Neuronal stem cell (in vitro differentiated cells): ENCODE measurements at regions not wholly inside any gene's neighbourhood (a gene's known extent, or its start where the extent isn't known, plus 50 kb on each side); places are given as distances from the start of the nearest gene placed in this dataset.
"Not testable (repeated sequence)": the region's sequence is repeated elsewhere in the genome, so short reads cannot be mapped to it uniquely, and the experiment has no call there.

Experiments used
- DNase-seq: peaks from one replicate; pipeline ENCODE4 v3.0.0-alpha.2; 2013; ENCODE audit warnings: low spot score
- H2AFZ ChIP-seq: one replicate; pipeline ENCODE4 v1.6.1; 2013; ENCODE audit warnings: mild to moderate bottlenecking, low read length, inconsistent platforms
- H2AK5ac ChIP-seq: 2 replicates; pipeline ENCODE4 v1.6.1; 2013; ENCODE audit warnings: low read depth, mild to moderate bottlenecking, inconsistent platforms, low read length, moderate library complexity, mixed read lengths
- H2BK120ac ChIP-seq: 2 replicates; pipeline ENCODE4 v1.6.1; 2013; ENCODE audit warnings: low read depth, mild to moderate bottlenecking, inconsistent platforms, low read length, moderate library complexity, mixed read lengths
- H2BK12ac ChIP-seq: one replicate; pipeline ENCODE4 v1.6.1; 2013; ENCODE audit warnings: low read length, inconsistent platforms
- H2BK15ac ChIP-seq: 2 replicates; pipeline ENCODE4 v1.6.1; 2013; ENCODE audit warnings: mild to moderate bottlenecking, low read length, inconsistent platforms, mixed read lengths
- H2BK5ac ChIP-seq: one replicate; pipeline ENCODE4 v1.6.1; 2013; ENCODE audit warnings: inconsistent platforms, mild to moderate bottlenecking, low read length, moderate library complexity
- H3K14ac ChIP-seq: one replicate; pipeline ENCODE4 v1.6.1; 2013; ENCODE audit warnings: low read length, inconsistent platforms
- H3K18ac ChIP-seq: 2 replicates; pipeline ENCODE4 v1.6.1; 2013; ENCODE audit warnings: low read length, inconsistent platforms
- H3K23ac ChIP-seq: 2 replicates; pipeline ENCODE4 v1.6.1; 2013; ENCODE audit warnings: low read depth, mild to moderate bottlenecking, mixed read lengths, low read length, inconsistent platforms; ENCODE audit not compliant: poor library complexity
- H3K27ac ChIP-seq: replicated peaks from 3 replicates; pipeline ENCODE4 v1.5.1; 2013; ENCODE audit warnings: low read length, inconsistent platforms
- H3K27me3 ChIP-seq, 3 experiments: 2 replicates each; pipeline ENCODE4 v1.6.1; 2013; ENCODE audit warnings: low read length in 3 of 3, mild to moderate bottlenecking in 2 of 3, inconsistent platforms in 1 of 3, low read depth in 1 of 3, mixed read lengths in 1 of 3, moderate library complexity in 1 of 3; ENCODE audit not compliant: control insufficient read depth in 3 of 3, insufficient read depth in 3 of 3
- H3K36me3 ChIP-seq, 2 donors: replicated peaks in 1 of 2; 2 replicates each; pipeline ENCODE4 v1.6.1; 2013; ENCODE audit warnings: low read length in 2 of 2; ENCODE audit not compliant: control insufficient read depth in 2 of 2, insufficient read depth in 2 of 2
- H3K4ac ChIP-seq: 2 replicates; pipeline ENCODE4 v1.6.1; 2013; ENCODE audit warnings: inconsistent platforms, mild to moderate bottlenecking, low read length, moderate library complexity
- H3K4me1 ChIP-seq, 2 donors: 1 replicate in 1 of 2; 2 replicates in 1 of 2; pipeline ENCODE4 v1.6.1; 2013; ENCODE audit warnings: low read length in 2 of 2, low read depth in 1 of 2; ENCODE audit not compliant: control insufficient read depth in 2 of 2, insufficient read depth in 1 of 2
- H3K4me2 ChIP-seq: one replicate; pipeline ENCODE4 v1.6.1; 2013; ENCODE audit warnings: mild to moderate bottlenecking, low read length, inconsistent platforms; ENCODE audit not compliant: insufficient read depth, poor library complexity, severe bottlenecking
- H3K4me3 ChIP-seq, 2 donors: 2 replicates each; pipeline ENCODE4 v1.5.1; 2013; ENCODE audit warnings: low read length in 2 of 2, mild to moderate bottlenecking in 2 of 2, inconsistent platforms in 1 of 2, moderate library complexity in 1 of 2
- H3K79me1 ChIP-seq: one replicate; pipeline ENCODE4 v1.6.1; 2013; ENCODE audit warnings: low read depth, mild to moderate bottlenecking, inconsistent platforms, low read length, moderate library complexity
- H3K9ac ChIP-seq: one replicate; pipeline ENCODE4 v1.6.1; 2013; ENCODE audit warnings: mild to moderate bottlenecking, low read depth, low read length, inconsistent platforms; ENCODE audit not compliant: poor library complexity
- H3K9me3 ChIP-seq, 2 donors: replicated peaks in 1 of 2; 2 replicates each; pipeline versions ENCODE3 to v1.6.1; 2013; ENCODE audit warnings: low read length in 2 of 2, mild to moderate bottlenecking in 2 of 2, inconsistent platforms in 1 of 2, low read depth in 1 of 2, mixed read lengths in 1 of 2, moderate library complexity in 1 of 2; ENCODE audit not compliant: control insufficient read depth in 2 of 2, insufficient read depth in 1 of 2
- H4K8ac ChIP-seq: one replicate; pipeline ENCODE4 v1.6.1; 2013; ENCODE audit warnings: low read depth, mild to moderate bottlenecking, inconsistent platforms, low read length, moderate library complexity
- H4K91ac ChIP-seq: one replicate; pipeline ENCODE4 v1.6.1; 2013; ENCODE audit warnings: low read length, low read depth, mild to moderate bottlenecking, inconsistent platforms; ENCODE audit not compliant: poor library complexity
- WGBS, 2 donors: extraction: QIAGEN DNeasy Blood & Tissue Kit; methylation state at CpG; one replicate each; pipeline ENCODE4 v1.1.7; 2013; ENCODE audit warnings: missing lambda C conversion rate in 2 of 2, mixed read lengths in 1 of 2; ENCODE audit not compliant: insufficient read length in 2 of 2, insufficient replicate concordance in 1 of 2; ENCODE audit errors: extremely low coverage in 2 of 2; 5-methylcytosine and 5-hydroxymethylcytosine counted together

- Histone ChIP-seq H3K4me2 (no peak overlapping the region), H3K14ac (no peak overlapping the region), H3K27ac (no peak overlapping the region), H2AK5ac (no peak overlapping the region), H3K18ac (no peak overlapping the region), H2BK5ac (no peak overlapping the region), H3K27me3 (no peaks in the 10 kb centered on the region), H3K4me1 (no peaks in the 10 kb centered on the region), H4K8ac (no peak overlapping the region), H3K9ac (no peak overlapping the region), H3K4ac (no peak overlapping the region), H2BK120ac (no peak overlapping the region), H3K36me3 (no peaks in the 10 kb centered on the region), H2BK12ac (no peak overlapping the region), H3K4me3 (no peak overlapping the region), H3K23ac (no peak overlapping the region), H3K9me3 (peaks cover 0 to 2% of the 10 kb centered on the region in 2 donors), H2BK15ac (no peak overlapping the region), H3K79me1 (no peaks in the 10 kb centered on the region), H4K91ac (no peak overlapping the region), H2AFZ (no peak overlapping the region)
- DNase-seq = no peak
- WGBS, 2 donors = no CpG with 5 or more reads among the region's 3 CpGs
Measured at GRCh38 chr10:3372281-3372680, 199.7 kb upstream of the PITRM1 start.

- not testable (repeated sequence) for H2AK5ac ChIP-seq, H3K4ac ChIP-seq, H4K8ac ChIP-seq, H4K91ac ChIP-seq, H3K27me3 ChIP-seq, H3K27ac ChIP-seq, H3K9me3 ChIP-seq, H2BK15ac ChIP-seq, H3K14ac ChIP-seq, DNase-seq, H2BK120ac ChIP-seq, H2BK5ac ChIP-seq, H2BK12ac ChIP-seq, H3K4me2 ChIP-seq, H3K79me1 ChIP-seq, H3K9ac ChIP-seq, H3K36me3 ChIP-seq, H2AFZ ChIP-seq, H3K4me1 ChIP-seq, H3K23ac ChIP-seq, H3K4me3 ChIP-seq, H3K18ac ChIP-seq
Measured at GRCh38 chr10:3371624-3372023, 199.0 kb upstream of the PITRM1 start.

GRCh38 chr10:3366735-3367405, 194.3 kb upstream of the PITRM1 start:
- Histone ChIP-seq H3K23ac (no peak overlapping the region), H3K4me1 (no peaks in the 10 kb centered on the region), H3K36me3 (no peaks in the 10 kb centered on the region), H2BK12ac (no peak overlapping the region), H4K8ac (no peak overlapping the region), H2BK15ac (no peak overlapping the region), H2AFZ (no peak overlapping the region), H3K14ac (no peak overlapping the region), H2BK5ac (no peak overlapping the region), H3K4ac (no peak overlapping the region), H3K27ac (no peak overlapping the region), H2AK5ac (no peak overlapping the region), H3K27me3 (no peaks in the 10 kb centered on the region), H3K9me3 (peaks cover 1 to 2% of the 10 kb centered on the region in 2 donors), H4K91ac (no peak overlapping the region), H3K4me2 (no peak overlapping the region), H3K18ac (no peak overlapping the region), H3K79me1 (no peaks in the 10 kb centered on the region), H3K9ac (no peak overlapping the region), H3K4me3 (no peak overlapping the region), H2BK120ac (no peak overlapping the region)
- DNase-seq = no peak
- no CpG with 5 or more reads among the region's 6 CpGs for WGBS, 2 donors

GRCh38 chr10:3366043-3366442, 193.5 kb upstream of the PITRM1 start:
- Histone ChIP-seq H3K79me1 (no peaks in the 10 kb centered on the region), H3K4me1 (no peaks in the 10 kb centered on the region), H2AFZ (no peak overlapping the region), H3K36me3 (no peaks in the 10 kb centered on the region), H2BK12ac (no peak overlapping the region), H2BK5ac (no peak overlapping the region), H3K23ac (no peak overlapping the region), H3K27ac (no peak overlapping the region), H3K4ac (no peak overlapping the region), H2BK120ac (no peak overlapping the region), H3K27me3 (no peaks in the 10 kb centered on the region), H3K18ac (no peak overlapping the region), H2BK15ac (no peak overlapping the region), H3K9ac (no peak overlapping the region), H3K9me3 (peaks cover 2 to 8% of the 10 kb centered on the region in 2 donors), H4K8ac (no peak overlapping the region), H3K14ac (no peak overlapping the region), H4K91ac (no peak overlapping the region), H3K4me3 (no peak overlapping the region), H3K4me2 (no peak overlapping the region), H2AK5ac (no peak overlapping the region)
- DNase-seq = no peak
- WGBS, 2 donors = no CpG with 5 or more reads among the region's 1 CpG
